IMR-90 (cell line): ENCODE measurements at regions not wholly inside any gene's neighbourhood (a gene's known extent, or its start where the extent isn't known, plus 50 kb on each side); places are given as distances from the start of the nearest gene placed in this dataset.

Source experiments
- POLR2A ChIP-seq: IDR thresholded peaks from 2 replicates; pipeline ENCODE4 v1.6.1; 2012; ENCODE audit warnings: mild to moderate bottlenecking, low read depth, low read length
- TF ChIP-seq, protein P1 (sequence below): conservative IDR thresholded peaks from 2 replicates; pipeline ENCODE4 v1.5.1; 2012; ENCODE audit warnings: mild to moderate bottlenecking, low read depth, low read length, improper control_type of control experiment

DNA sequence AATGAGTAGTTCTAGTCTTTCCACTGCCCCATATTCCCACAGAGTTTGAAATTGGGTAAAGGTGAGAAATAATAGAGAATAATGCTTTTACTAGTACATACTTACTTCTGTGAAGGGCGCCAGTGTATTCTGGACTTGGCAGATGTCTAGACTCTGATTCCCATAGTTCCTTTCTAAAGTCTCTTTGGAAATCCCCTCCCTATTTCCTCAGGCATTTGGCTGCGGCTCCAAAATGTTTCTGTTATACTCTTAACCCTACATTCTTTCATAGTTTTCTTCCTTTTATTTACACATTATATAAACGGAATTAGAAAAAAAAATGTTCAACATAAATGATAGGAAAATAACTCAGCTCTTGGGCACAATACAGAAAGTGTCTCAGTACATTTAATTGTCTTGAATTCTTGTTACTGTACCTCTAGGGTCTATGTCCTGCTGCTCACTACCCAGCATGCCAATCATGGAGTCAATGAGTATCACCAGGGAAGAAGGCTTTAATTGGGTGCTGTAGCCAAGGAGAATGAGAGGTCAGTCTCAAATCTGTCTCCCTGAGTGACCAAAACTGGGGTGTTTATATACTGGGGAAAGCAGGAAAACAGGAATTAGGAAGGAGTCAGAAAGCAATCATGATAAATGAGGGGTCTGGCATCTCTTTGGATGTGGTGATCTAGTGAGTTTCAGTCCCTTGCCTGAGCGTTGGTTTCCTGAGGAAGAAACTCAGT, 147.8 kb upstream of the MMADHC start:
- TF ChIP-seq POLR2A, result no peak
- TF ChIP-seq, protein P1, sequence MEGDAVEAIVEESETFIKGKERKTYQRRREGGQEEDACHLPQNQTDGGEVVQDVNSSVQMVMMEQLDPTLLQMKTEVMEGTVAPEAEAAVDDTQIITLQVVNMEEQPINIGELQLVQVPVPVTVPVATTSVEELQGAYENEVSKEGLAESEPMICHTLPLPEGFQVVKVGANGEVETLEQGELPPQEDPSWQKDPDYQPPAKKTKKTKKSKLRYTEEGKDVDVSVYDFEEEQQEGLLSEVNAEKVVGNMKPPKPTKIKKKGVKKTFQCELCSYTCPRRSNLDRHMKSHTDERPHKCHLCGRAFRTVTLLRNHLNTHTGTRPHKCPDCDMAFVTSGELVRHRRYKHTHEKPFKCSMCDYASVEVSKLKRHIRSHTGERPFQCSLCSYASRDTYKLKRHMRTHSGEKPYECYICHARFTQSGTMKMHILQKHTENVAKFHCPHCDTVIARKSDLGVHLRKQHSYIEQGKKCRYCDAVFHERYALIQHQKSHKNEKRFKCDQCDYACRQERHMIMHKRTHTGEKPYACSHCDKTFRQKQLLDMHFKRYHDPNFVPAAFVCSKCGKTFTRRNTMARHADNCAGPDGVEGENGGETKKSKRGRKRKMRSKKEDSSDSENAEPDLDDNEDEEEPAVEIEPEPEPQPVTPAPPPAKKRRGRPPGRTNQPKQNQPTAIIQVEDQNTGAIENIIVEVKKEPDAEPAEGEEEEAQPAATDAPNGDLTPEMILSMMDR, result no peak
